Lower leg skin (tissue), 4 donors: ENCODE measurements at regions not wholly inside any gene's neighbourhood (a gene's known extent, or its start where the extent isn't known, plus 50 kb on each side); places are given as distances from the start of the nearest gene placed in this dataset.

Experiments used
- DNase-seq, 2 donors: peaks; one replicate each; pipeline ENCODE4 v3.0.0-alpha.2; 2019; ENCODE audit warnings: low spot score in 2 of 2
- H3K4me3 ChIP-seq: fragments of 200-600 bp; sonication (generic); 2 replicates; pipeline ENCODE4 v1.5.1; 2017; ENCODE audit warnings: mild to moderate bottlenecking, low read depth; ENCODE audit not compliant: poor library complexity, severe bottlenecking
- POLR2A ChIP-seq, 2 donors: fragments of 450-650 bp; IDR thresholded peaks; one replicate each; pipeline ENCODE4 v1.6.1; 2016 to 2017; ENCODE audit warnings: antibody characterized with exemption in 2 of 2, mild to moderate bottlenecking in 1 of 2, moderate library complexity in 1 of 2
- WGBS, 2 donors: methylation state at CpG; one replicate each; pipeline ENCODE4 v1.1.5; 2018; 5-methylcytosine and 5-hydroxymethylcytosine counted together
- intact Hi-C: fragments of 100-400 bp; cut with DNase I; formaldehyde crosslinking; loops from one replicate; pipeline ENCODE4 v1.15.0; 2023; ENCODE audit warnings: low total_unique reads
- TF ChIP-seq, protein P1 (sequence below), 3 donors: fragments of 450-650 bp; IDR thresholded peaks; one replicate each; pipeline ENCODE4 v1.5.1; 2016; ENCODE audit warnings: antibody characterized with exemption in 3 of 3, mild to moderate bottlenecking in 3 of 3, moderate library complexity in 2 of 3

DNA sequence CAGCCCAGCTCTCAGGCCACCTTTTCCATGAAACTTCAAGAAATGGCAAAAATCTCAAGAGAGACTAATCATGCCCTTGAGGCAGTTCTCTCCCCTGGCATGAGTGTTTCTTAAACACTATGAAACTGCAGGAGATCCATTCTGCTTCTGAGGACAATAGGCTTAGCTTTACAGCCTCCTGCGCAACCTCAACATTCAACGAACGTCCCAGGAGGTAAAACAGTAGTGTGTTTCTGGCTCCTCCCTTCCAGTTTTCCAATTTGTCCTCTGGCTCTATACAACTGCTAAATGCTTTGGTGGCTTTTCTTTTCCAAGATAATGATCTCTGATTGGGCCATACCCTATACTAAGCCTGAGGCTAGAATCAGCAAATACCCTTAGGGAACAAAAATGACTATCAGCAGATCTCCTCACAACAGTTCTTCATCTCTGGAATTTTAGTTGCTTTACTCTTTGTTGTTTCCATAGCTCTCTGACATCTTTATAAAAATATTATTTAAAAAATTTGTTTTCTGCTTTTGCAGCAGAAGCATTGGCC lies 87.0 kb upstream of the FAT1 start:
- intact Hi-C loops = no loop called here
- 69 to 75% methylated on average over 3 of the region's 3 CpGs for WGBS, 2 donors
- no peak overlapping the region for H3K4me3 ChIP-seq
- no peak for DNase-seq
- no peak for TF ChIP-seq POLR2A (IDR thresholded peaks at IDR 0.05)
- TF ChIP-seq, protein P1, sequence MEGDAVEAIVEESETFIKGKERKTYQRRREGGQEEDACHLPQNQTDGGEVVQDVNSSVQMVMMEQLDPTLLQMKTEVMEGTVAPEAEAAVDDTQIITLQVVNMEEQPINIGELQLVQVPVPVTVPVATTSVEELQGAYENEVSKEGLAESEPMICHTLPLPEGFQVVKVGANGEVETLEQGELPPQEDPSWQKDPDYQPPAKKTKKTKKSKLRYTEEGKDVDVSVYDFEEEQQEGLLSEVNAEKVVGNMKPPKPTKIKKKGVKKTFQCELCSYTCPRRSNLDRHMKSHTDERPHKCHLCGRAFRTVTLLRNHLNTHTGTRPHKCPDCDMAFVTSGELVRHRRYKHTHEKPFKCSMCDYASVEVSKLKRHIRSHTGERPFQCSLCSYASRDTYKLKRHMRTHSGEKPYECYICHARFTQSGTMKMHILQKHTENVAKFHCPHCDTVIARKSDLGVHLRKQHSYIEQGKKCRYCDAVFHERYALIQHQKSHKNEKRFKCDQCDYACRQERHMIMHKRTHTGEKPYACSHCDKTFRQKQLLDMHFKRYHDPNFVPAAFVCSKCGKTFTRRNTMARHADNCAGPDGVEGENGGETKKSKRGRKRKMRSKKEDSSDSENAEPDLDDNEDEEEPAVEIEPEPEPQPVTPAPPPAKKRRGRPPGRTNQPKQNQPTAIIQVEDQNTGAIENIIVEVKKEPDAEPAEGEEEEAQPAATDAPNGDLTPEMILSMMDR (IDR thresholded peaks at IDR 0.05) = no peak

DNA sequence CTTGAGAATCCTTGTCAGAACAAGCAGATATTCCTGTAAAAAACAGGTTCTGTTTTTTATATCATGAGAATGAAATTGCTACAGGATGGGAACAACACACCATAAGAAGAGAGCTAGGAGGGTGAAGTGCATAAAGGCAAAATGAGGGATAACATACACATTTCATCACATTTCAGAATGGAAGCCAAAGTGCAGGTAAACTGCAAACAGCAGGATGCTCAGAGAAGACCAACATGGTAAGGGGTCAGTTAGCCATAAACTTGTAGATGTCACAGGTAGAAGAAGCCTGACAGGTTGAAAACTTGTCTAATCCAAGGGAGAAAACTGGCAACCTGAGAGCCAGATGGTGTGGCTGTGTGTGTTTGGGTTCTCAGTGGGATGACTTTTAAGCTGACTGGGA lies 88.9 kb upstream of the FAT1 start:
- DNase-seq = no peak
- TF ChIP-seq POLR2A (IDR thresholded peaks at IDR 0.05) = no peak
- TF ChIP-seq, protein P1 (IDR thresholded peaks at IDR 0.05) = no peak
- no peak overlapping the region for H3K4me3 ChIP-seq
- intact Hi-C loops = no loop called here

DNA sequence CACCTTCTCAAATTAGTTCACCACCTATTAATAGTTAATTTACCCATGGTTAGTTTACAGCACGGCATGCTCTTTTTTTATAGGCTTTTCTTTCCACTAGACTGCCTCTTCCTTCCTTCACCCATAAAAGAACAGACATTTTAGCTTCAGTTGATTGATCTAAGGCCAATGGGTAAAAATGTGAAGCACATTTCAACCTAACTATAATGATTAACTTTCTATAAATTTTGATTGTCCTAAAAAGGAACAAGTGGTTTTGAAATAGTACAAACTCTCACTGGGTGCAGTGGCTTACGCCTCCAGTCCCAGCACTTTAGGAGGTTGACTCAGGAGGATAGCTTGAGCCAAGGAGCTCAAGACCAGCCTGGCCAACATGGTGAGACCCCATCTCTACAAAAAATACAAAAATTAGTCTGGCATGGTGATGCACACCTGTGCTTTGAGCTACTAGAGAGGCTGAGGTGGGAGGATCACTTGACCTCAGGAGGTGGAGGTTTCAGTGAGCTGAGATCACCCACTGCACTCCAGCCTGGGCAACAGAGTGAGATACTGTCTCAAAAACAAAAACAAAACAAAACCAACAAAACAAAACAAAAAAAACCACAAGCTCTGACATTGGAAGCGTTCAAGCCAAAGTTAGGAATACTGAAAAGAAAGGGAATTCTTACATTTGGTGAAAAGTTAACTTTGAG lies 89.9 kb upstream of the FAT1 start:
- no peak overlapping the region for H3K4me3 ChIP-seq
- intact Hi-C loops = no loop called here
- TF ChIP-seq POLR2A (IDR thresholded peaks at IDR 0.05) = no peak
- TF ChIP-seq, protein P1 (IDR thresholded peaks at IDR 0.05) = no peak
- DNase-seq = no peak
- 78 to 79% methylated on average over 3 of the region's 3 CpGs for WGBS, 2 donors

DNA sequence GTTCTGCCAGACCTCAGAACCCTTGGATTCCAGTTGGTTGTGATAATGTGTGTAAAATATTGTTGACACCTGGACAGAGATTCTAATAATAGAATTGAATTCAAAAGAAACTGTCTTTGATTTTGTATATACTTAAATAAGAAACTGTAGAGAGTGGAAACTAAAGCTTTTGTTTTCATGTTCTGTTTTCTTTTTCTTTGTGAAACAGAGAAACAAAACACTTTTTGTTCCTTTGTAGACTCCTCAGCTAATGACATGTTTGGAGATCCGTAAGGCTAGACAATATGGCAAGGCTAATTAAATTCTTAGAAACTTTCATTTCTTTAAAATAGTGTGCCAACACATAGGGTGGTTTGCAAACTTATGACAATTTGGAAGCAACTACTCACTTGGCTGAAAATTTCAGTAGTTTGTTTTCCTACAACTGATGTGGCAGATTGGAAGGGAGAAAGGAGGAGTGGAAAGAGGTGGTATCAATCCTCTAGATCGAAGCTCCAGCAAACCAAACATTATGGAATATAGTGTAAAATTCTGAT lies 90.9 kb upstream of the FAT1 start:
- intact Hi-C loops = no loop called here
- TF ChIP-seq, protein P1 (IDR thresholded peaks at IDR 0.05) = no peak
- TF ChIP-seq POLR2A (IDR thresholded peaks at IDR 0.05) = no peak

DNA sequence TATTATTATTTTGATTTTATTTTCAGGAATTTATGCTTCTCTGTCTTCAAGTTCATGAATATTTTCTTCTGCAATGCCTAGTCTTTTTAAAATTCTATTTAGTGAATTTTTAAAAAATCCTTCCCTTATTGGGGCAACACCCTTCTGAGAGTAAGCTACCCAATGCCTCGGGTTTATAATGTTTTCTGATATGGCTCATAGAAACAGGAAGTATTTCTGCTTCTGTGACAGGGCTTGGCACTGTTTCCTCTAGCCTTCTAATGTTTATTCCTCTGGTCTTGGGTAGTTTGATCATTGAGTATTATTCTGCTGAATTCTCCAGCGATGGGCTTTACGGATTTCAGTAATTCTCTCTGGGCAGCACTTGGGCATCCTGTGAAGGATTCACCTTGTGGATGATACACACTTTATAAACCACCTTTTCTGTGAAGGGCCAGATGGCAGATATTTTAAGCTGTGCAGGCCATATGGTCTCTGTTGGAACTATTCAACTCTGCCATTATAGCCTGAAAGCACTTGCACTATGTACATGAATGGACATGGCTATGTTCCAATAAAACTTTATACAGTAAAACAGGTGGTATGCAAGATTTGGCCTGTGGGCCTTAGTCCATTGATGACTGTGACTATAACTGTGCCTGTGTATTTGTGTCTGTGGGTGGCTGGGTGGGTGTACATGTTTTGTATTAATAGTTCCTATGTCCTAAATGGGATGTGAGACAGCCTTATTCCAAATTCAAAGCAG lies 95.9 kb upstream of the FAT1 start:
- intact Hi-C loops = no loop called here
- H3K4me3 ChIP-seq = no peak overlapping the region
- TF ChIP-seq, protein P1 (IDR thresholded peaks at IDR 0.05) = no peak
- TF ChIP-seq POLR2A (IDR thresholded peaks at IDR 0.05) = no peak
- 74 to 78% methylated on average over 3 of the region's 3 CpGs for WGBS, 2 donors
- no peak for DNase-seq

More for the DNA sequence above, 90.9 kb upstream of the FAT1 start:
- no peak for DNase-seq
- 35 to 43% methylated on average over 2 of the region's 2 CpGs for WGBS, 2 donors
- H3K4me3 ChIP-seq = no peak overlapping the region
